C4-2B (cell line): ENCODE measurements at regions not wholly inside any gene's neighbourhood (a gene's known extent, or its start where the extent isn't known, plus 50 kb on each side); places are given as distances from the start of the nearest gene placed in this dataset.

ENCODE experiments used
- H3K27ac ChIP-seq: fragments of 450-650 bp; 2 replicates; pipeline ENCODE4 v1.5.1; 2017
- ZFX ChIP-seq: fragments of 450-650 bp; IDR thresholded peaks from 2 replicates; pipeline ENCODE4 v1.6.1; 2017
- TF ChIP-seq, protein P1 (sequence below): fragments of 450-650 bp; conservative IDR thresholded peaks from 2 replicates; pipeline ENCODE4 v1.5.1; 2017; ENCODE audit warnings: mild to moderate bottlenecking

DNA sequence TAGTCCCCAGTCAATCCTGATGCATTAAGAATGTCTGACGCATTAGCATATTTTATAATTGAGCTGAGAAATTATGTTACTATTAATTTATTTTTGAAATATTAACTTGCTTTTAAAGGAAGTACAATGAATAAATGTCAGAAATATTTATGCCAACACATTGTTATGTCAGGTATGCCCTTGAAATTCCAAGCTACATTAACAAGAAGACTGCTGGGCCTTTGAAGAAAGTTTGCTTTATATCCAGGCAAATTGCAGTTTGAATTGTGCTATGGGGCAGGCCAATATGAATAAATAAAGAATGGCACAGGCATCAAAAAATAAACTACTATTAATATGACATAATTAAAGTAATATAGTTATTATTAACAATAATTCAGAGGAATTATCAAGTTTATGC lies 1391.3 kb downstream of the PLA2G4A start:
- TF ChIP-seq, protein P1, sequence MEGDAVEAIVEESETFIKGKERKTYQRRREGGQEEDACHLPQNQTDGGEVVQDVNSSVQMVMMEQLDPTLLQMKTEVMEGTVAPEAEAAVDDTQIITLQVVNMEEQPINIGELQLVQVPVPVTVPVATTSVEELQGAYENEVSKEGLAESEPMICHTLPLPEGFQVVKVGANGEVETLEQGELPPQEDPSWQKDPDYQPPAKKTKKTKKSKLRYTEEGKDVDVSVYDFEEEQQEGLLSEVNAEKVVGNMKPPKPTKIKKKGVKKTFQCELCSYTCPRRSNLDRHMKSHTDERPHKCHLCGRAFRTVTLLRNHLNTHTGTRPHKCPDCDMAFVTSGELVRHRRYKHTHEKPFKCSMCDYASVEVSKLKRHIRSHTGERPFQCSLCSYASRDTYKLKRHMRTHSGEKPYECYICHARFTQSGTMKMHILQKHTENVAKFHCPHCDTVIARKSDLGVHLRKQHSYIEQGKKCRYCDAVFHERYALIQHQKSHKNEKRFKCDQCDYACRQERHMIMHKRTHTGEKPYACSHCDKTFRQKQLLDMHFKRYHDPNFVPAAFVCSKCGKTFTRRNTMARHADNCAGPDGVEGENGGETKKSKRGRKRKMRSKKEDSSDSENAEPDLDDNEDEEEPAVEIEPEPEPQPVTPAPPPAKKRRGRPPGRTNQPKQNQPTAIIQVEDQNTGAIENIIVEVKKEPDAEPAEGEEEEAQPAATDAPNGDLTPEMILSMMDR = no peak
- no peak for TF ChIP-seq ZFX
- H3K27ac ChIP-seq = no peak overlapping the region

DNA sequence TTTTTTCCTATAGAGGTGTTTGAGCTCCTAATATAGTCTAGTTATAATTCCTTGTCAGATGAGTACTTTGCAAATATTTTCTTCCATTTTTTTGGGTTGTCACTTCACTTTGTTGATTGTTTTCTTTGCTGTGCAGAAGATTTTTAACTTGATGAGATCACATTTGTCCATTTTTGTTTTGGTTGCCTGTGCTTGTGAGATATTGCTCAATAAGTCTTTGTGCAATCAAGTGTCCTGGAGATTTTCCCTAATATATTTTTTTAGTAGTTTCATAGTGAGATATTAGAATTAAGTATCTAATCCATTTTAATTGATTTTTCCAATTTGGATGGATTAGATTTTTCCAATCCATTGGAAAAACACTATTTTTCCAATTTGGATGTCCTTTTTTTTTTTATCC lies 1395.5 kb downstream of the PLA2G4A start:
- H3K27ac ChIP-seq = no peak overlapping the region
- TF ChIP-seq ZFX = no peak
- TF ChIP-seq, protein P1 = no peak

GRCh38 chr1:188225975-188226374 lies 1397.2 kb downstream of the PLA2G4A start:
- no peak for TF ChIP-seq ZFX
- TF ChIP-seq, protein P1 = no peak
- H3K27ac ChIP-seq = no peak overlapping the region

- no peak overlapping the region for H3K27ac ChIP-seq
- TF ChIP-seq, protein P1 = no peak
- TF ChIP-seq ZFX = no peak
Measured at GRCh38 chr1:188228623-188229022, 1399.9 kb downstream of the PLA2G4A start.

- no peak for TF ChIP-seq ZFX
- TF ChIP-seq, protein P1 = no peak
- no peak overlapping the region for H3K27ac ChIP-seq
Measured at GRCh38 chr1:188237573-188238348, 1409.0 kb downstream of the PLA2G4A start.

GRCh38 chr1:188240772-188241406 lies 1412.1 kb downstream of the PLA2G4A start:
- TF ChIP-seq ZFX = no peak
- TF ChIP-seq, protein P1 = no peak
- no peak overlapping the region for H3K27ac ChIP-seq

DNA sequence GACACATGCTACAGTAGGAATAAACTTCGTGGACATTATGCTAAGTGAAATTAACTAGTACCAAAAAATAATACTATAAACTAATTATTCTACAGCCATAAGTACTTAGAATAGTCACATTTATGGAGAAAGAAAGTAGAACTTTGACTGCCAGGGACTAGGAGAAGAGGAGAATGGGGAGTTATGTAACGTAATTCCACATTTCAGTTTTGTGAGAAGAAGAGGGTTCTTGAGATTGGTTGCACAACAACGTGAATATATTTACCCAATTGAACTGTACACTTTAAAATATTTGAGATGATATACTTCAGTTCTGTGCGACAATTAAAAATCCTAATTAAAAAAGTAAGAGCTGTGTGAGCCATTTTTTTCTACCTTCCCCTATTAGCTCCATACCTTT lies 1412.9 kb downstream of the PLA2G4A start:
- no peak for TF ChIP-seq ZFX
- TF ChIP-seq, protein P1 = no peak; the same call in none of the 2 replicates

More for the DNA sequence above, 1412.9 kb downstream of the PLA2G4A start:
- no peak overlapping the region for H3K27ac ChIP-seq
